Caco-2 (cell line): ENCODE measurements at regions not wholly inside any gene's neighbourhood (a gene's known extent, or its start where the extent isn't known, plus 50 kb on each side); places are given as distances from the start of the nearest gene placed in this dataset.

Experiments
- BruUV-seq: library from RNA; stranded (reverse); fragments of 400-500 nt; replicated peaks from 2 replicates; lab custom pipeline; 2021; lab: Mats Ljungman, UMichigan
- CTCF ChIA-PET: fragments of 300-600 bp; sonication (Branson Sonifier 250); formaldehyde crosslinking; loops from one replicate; lab custom pipeline; 2022; ENCODE audit warnings: antibody characterized with exemption; lab: Charles Lee
- POLR2A ChIA-PET: fragments of 300-600 bp; sonication (Branson Sonifier 250); formaldehyde crosslinking; loops from one replicate; lab custom pipeline; 2022; ENCODE audit warnings: antibody characterized with exemption; lab: Charles Lee
- DNase-seq, 2 experiments: peaks; one replicate each; pipeline versions ENCODE4 v3.0.0 to v3.0.0-alpha.2; 2020 to 2022
- H3K27me3 ChIP-seq: replicated peaks from 2 replicates; pipeline ENCODE4 v1.6.0; 2011; ENCODE audit warnings: low read length; ENCODE audit not compliant: control insufficient read depth, insufficient read depth
- H3K36me3 ChIP-seq: 2 replicates; pipeline ENCODE4 v1.5.1; 2011; ENCODE audit warnings: low read length; ENCODE audit not compliant: control insufficient read depth, insufficient read depth
- H3K4me1 ChIP-seq: fragments of 250-450 bp; sonication (Bioruptor Pico); 2 replicates; pipeline ENCODE4 v1.5.1; 2020; ENCODE audit warnings: mild to moderate bottlenecking
- H3K4me3 ChIP-seq: 2 replicates; pipeline ENCODE4 v1.5.1; 2011; ENCODE audit warnings: low read depth, mild to moderate bottlenecking, control low read depth, low read length
- H3K9me3 ChIP-seq: fragments of 250-450 bp; sonication (Bioruptor Pico); 2 replicates; pipeline ENCODE4 v1.5.1; 2020; ENCODE audit warnings: mild to moderate bottlenecking, moderate library complexity
- H3K27ac Mint-ChIP-seq: one replicate; pipeline ENCODE4 v1.8.0; 2022; ENCODE audit warnings: mixed read lengths; ENCODE audit not compliant: unreplicated experiment
- H3K27me3 Mint-ChIP-seq: one replicate; pipeline ENCODE4 v1.8.0; 2022; ENCODE audit warnings: mixed read lengths; ENCODE audit not compliant: insufficient read depth, unreplicated experiment
- H3K36me3 Mint-ChIP-seq: one replicate; pipeline ENCODE4 v1.8.0; 2022; ENCODE audit warnings: mild to moderate bottlenecking, mixed read lengths; ENCODE audit not compliant: insufficient read depth, unreplicated experiment
- H3K4me1 Mint-ChIP-seq: one replicate; pipeline ENCODE4 v1.8.0; 2022; ENCODE audit warnings: low read depth, mixed read lengths; ENCODE audit not compliant: unreplicated experiment
- H3K4me3 Mint-ChIP-seq: one replicate; pipeline ENCODE4 v1.8.0; 2022; ENCODE audit warnings: mild to moderate bottlenecking, moderate library complexity, mixed read lengths; ENCODE audit not compliant: unreplicated experiment
- H3K9me3 Mint-ChIP-seq: one replicate; pipeline ENCODE4 v1.8.0; 2022; ENCODE audit warnings: mixed read lengths; ENCODE audit not compliant: unreplicated experiment
- intact Hi-C: fragments of 100-400 bp; cut with micrococcal nuclease; formaldehyde crosslinking; loops from one replicate; pipeline ENCODE4 v1.10.0; 2022; ENCODE audit not compliant: unreplicated experiment
- TF ChIP-seq, protein P1 (sequence below), 2 experiments: fragments of 200-600 bp in 1 of 2; IDR thresholded peaks; 1 replicate in 1 of 2; 2 replicates in 1 of 2; pipeline versions ENCODE4 v1.5.1 to v1.8.0; 2011 to 2022; ENCODE audit warnings: antibody characterized with exemption in 1 of 2, control low read depth in 1 of 2, inconsistent platforms in 1 of 2, low read depth in 1 of 2, low read length in 1 of 2, mild to moderate bottlenecking in 1 of 2, moderate library complexity in 1 of 2; ENCODE audit not compliant: insufficient read depth in 1 of 2, severe bottlenecking in 1 of 2, unreplicated experiment in 1 of 2

- POLR2A ChIA-PET = no interaction called here
- Mint-ChIP-seq H3K4me3 (no peak overlapping the region), H3K27me3 (peaks cover 13% of the 10 kb centered on the region), H3K9me3 (no peaks in the 10 kb centered on the region), H3K27ac (no peak overlapping the region), H3K36me3 (no peaks in the 10 kb centered on the region), H3K4me1 (no peaks in the 10 kb centered on the region)
- Histone ChIP-seq H3K4me3 (no peak overlapping the region), H3K27me3 (no peaks in the 10 kb centered on the region), H3K36me3 (no peaks in the 10 kb centered on the region), H3K4me1 (no peaks in the 10 kb centered on the region), H3K9me3 (no peaks in the 10 kb centered on the region)
- CTCF ChIA-PET = no interaction called here
- BruUV-seq = no TSS peak
- intact Hi-C loops = no loop called here
- TF ChIP-seq, protein P1, sequence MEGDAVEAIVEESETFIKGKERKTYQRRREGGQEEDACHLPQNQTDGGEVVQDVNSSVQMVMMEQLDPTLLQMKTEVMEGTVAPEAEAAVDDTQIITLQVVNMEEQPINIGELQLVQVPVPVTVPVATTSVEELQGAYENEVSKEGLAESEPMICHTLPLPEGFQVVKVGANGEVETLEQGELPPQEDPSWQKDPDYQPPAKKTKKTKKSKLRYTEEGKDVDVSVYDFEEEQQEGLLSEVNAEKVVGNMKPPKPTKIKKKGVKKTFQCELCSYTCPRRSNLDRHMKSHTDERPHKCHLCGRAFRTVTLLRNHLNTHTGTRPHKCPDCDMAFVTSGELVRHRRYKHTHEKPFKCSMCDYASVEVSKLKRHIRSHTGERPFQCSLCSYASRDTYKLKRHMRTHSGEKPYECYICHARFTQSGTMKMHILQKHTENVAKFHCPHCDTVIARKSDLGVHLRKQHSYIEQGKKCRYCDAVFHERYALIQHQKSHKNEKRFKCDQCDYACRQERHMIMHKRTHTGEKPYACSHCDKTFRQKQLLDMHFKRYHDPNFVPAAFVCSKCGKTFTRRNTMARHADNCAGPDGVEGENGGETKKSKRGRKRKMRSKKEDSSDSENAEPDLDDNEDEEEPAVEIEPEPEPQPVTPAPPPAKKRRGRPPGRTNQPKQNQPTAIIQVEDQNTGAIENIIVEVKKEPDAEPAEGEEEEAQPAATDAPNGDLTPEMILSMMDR (IDR thresholded peaks at IDR 0.05; ENCODE audit: insufficient read depth in 1 of 2, low read depth in 1 of 2, low read length in 1 of 2, severe bottlenecking in 1 of 2, unreplicated experiment in 1 of 2) = no peak
- no peak for DNase-seq
These were observed 283.2 kb upstream of the HSF2 start for GRCh38 chr6:122116119-122116834.

DNA sequence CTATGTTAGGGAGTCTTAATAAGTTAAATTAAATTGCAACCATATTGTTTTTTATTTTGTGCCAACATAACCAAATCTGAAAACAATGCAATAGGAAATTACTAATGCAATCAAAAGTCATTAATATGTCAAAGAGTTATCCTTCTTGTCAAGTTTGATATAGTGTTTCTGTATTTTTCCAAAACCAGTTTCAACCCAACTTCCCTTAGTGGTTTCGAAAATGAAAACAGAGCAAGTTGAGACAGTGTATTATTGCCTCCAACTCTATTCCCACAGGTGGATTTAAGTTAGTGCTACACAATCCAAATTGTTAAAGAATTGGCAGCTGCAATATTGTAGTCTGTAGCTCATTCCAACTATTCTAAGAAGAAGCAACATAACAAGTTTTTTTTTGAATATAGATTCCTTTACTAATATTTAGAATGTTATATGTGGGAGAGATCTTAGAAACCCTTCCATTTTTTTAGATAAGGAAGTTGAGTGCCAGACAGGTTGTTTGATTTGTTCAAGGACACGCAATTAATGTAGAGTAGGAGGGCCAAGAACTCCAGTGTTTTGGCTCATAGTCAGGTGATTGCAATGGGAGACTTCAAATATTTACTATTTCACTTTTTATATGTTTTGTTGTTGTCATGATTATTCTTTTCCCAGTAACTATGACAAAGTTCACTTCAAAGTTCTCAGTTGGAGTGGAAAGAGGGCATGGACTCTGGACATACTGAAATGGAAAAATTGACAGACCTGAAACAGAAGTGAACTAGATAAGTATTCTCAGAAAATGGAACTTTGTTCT lies 282.4 kb upstream of the HSF2 start:
- intact Hi-C loops = no loop called here
- DNase-seq = no peak
- no TSS peak for BruUV-seq
- Histone ChIP-seq H3K4me3 (no peak overlapping the region), H3K9me3 (no peaks in the 10 kb centered on the region), H3K36me3 (no peaks in the 10 kb centered on the region), H3K4me1 (no peaks in the 10 kb centered on the region), H3K27me3 (no peaks in the 10 kb centered on the region)
- TF ChIP-seq, protein P1 (IDR thresholded peaks at IDR 0.05; ENCODE audit: insufficient read depth in 1 of 2, low read depth in 1 of 2, low read length in 1 of 2, severe bottlenecking in 1 of 2, unreplicated experiment in 1 of 2) = no peak
- H3K27ac Mint-ChIP-seq = no peak overlapping the region
- H3K9me3 Mint-ChIP-seq = no peaks in the 10 kb centered on the region
- H3K4me3 Mint-ChIP-seq = no peak overlapping the region
- no peaks in the 10 kb centered on the region for H3K4me1 Mint-ChIP-seq
- ChIA-PET POLR2A (no interaction called here), CTCF (no interaction called here)
- peaks cover 11% of the 10 kb centered on the region for H3K27me3 Mint-ChIP-seq
- H3K36me3 Mint-ChIP-seq = no peaks in the 10 kb centered on the region

DNA sequence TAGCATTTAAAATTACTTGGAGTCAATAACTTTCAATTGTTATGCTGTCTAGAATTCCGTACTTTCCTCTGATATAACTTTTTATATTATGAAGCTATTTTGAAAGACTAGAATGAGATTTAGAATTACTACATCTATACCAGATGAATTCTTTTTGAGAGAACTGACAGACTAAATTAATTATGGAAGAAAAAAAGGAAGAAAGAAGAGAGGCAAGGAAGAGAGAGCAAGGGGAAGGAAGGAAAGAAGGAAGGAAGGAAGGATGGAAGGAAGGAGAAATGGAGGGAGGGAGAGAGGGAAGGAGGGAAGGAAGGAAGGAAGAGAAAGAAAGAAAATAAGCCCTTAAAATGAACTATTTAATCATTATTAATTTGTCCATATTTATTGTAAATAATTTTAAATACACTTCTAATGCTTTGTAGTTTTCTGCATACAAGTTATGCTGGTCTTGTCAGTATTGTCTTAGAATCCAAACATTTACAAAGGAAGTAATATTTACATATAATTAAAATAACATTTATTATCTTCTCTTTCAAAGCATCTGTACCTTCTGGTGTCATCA lies 280.4 kb upstream of the HSF2 start:
- Mint-ChIP-seq H3K4me1 (no peaks in the 10 kb centered on the region), H3K27ac (no peak overlapping the region)
- intact Hi-C loops = no loop called here

More for the DNA sequence above, 280.4 kb upstream of the HSF2 start:
- H3K9me3 Mint-ChIP-seq = no peaks in the 10 kb centered on the region
- TF ChIP-seq, protein P1 (IDR thresholded peaks at IDR 0.05; ENCODE audit: insufficient read depth in 1 of 2, low read depth in 1 of 2, low read length in 1 of 2, severe bottlenecking in 1 of 2, unreplicated experiment in 1 of 2) = no peak
- DNase-seq = no peak
- Histone ChIP-seq H3K4me3 (no peak overlapping the region), H3K4me1 (no peaks in the 10 kb centered on the region), H3K27me3 (no peaks in the 10 kb centered on the region), H3K36me3 (no peaks in the 10 kb centered on the region), H3K9me3 (no peaks in the 10 kb centered on the region)
- H3K4me3 Mint-ChIP-seq = no peak overlapping the region
- peaks cover 7% of the 10 kb centered on the region for H3K27me3 Mint-ChIP-seq
- H3K36me3 Mint-ChIP-seq = no peaks in the 10 kb centered on the region
- ChIA-PET CTCF (no interaction called here), POLR2A (no interaction called here)
- BruUV-seq = no TSS peak
